SK-N-MC (cell line): ENCODE measurements at regions not wholly inside any gene's neighbourhood (a gene's known extent, or its start where the extent isn't known, plus 50 kb on each side); places are given as distances from the start of the nearest gene placed in this dataset.

Source experiments
- EZH2 ChIP-seq: fragments of 200-600 bp; sonication (generic); IDR thresholded peaks from one replicate; pipeline ENCODE4 v1.6.1; 2017; ENCODE audit warnings: antibody characterized with exemption
- FOXP2 ChIP-seq: optimal IDR thresholded peaks from 2 replicates; pipeline ENCODE3; 2011; ENCODE audit warnings: mild to moderate bottlenecking, moderate library complexity; ENCODE audit not compliant: insufficient read depth; ENCODE audit errors: extremely low read length, control extremely low read depth
- POLR2AphosphoS5 ChIP-seq: IDR thresholded peaks from 2 replicates; pipeline ENCODE4 v1.6.1; 2012; ENCODE audit warnings: mild to moderate bottlenecking, low read depth, low read length, borderline replicate concordance

DNA sequence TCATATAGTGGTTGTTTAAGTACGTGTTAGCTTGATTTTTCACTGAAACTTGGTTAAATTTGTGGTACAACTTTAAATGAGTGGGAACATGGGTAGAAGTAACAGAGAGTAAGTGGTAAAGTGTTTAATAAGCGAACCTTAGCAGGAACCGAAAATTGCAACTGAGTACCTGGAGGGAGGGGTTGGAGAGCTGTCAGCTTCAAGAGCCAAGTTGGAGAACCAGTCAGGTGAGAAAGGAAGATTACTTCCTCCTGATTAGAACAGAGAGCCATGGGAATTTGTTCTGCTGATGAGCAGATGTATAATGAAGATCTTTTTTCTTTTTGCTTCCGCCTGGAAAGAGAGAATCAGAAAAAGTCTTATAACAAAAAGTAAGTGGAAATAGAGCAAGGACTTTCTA lies 158.4 kb upstream of the CDH7 start:
- no peak for TF ChIP-seq EZH2
- TF ChIP-seq POLR2AphosphoS5: no peak
- TF ChIP-seq FOXP2: no peak
